ENCODE measurements at regions not wholly inside any gene's neighbourhood (a gene's known extent, or its start where the extent isn't known, plus 50 kb on each side); places are given as distances from the start of the nearest gene placed in this dataset.
A peak's percentile ranks its signal among the peaks of the same experiment; 100 is the strongest.

DNA sequence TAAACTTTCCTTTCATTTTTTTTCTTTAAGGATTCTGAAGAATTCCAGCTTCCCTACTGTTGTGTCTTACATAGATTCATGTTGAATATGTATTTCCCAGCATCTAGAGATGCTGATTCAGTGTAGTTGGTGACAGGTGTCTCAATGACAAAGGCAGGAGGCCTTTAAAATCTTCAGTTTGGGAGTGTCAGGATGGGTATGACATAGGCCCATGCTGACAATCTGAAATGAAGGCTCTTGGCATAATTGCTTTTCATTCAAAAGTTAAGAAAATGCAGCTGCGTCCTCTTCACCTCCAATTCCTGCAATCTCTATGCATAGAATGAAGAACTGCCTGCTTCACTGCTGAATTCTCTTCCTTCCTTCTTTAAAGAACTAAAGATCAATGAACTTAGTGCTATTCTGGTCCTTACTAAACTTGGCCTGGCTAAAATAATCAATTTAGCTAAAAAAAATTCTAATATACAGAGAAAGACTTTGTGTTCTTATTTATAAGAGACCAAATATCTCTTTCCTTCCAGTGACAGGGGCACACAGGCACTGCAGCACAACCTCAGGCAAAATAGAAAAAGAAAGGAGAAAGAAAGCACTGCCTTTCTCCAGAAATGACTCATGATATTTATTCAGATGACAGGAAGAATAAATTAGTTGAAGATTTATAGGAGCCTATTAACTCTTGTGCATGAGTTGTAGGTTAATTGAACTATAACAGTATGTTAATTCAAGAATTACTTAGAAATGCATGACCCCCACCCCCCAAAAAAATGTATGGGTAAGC is 152.6 kb upstream of the GBE1 start:
- H3K27ac ChIP-seq (ENCODE audit: low read length), result no peak overlapping the region

DNA sequence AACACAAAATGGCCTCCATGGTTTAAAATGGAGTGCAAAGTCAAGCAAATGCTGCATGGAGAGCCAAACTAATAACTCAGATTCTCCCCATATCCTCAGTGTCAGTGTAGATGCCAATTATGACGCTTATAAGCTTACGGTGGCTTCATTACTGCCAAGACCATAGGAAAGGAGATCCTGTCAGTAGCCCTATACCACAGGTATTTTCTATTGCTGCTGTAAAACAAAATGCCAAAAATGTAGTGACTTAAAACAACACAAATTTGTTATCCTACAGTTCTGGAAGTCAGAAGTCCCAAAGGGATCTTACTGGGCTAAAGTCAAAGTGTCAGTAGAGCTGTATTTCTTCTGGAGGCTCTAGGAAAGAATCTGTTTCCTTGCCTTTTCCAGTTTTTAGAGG is 149.8 kb upstream of the GBE1 start:
- H3K4me3 ChIP-seq (ENCODE audit: low read length), result no peak overlapping the region
- H3K27ac ChIP-seq (ENCODE audit: low read length), result no peak overlapping the region
- H3K36me3 ChIP-seq (ENCODE audit: insufficient read depth, low read depth, low read length), result no peaks in the 10 kb centered on the region
- peaks cover 4% of the 10 kb centered on the region; the same call in 1 of the 2 replicates for H3K4me1 ChIP-seq (ENCODE audit: insufficient read depth, low read length)
- H3K9ac ChIP-seq (ENCODE audit: low read depth, low read length), result no peak overlapping the region
- H3K27me3 ChIP-seq (ENCODE audit: insufficient read depth, low read length), result no peaks in the 10 kb centered on the region
- no peaks in the 10 kb centered on the region for H3K9me3 ChIP-seq (ENCODE audit: insufficient read depth, low read depth, low read length)

More for the DNA sequence above, 152.6 kb upstream of the GBE1 start:
- Histone ChIP-seq H3K9ac (ENCODE audit: low read depth, low read length) (no peak overlapping the region), H3K4me3 (ENCODE audit: low read length) (no peak overlapping the region), H3K27me3 (ENCODE audit: insufficient read depth, low read length) (no peaks in the 10 kb centered on the region), H3K4me1 (ENCODE audit: insufficient read depth, low read length) (peaks cover 4% of the 10 kb centered on the region; the same call in 1 of the 2 replicates), H3K36me3 (ENCODE audit: insufficient read depth, low read depth, low read length) (no peaks in the 10 kb centered on the region), H3K9me3 (ENCODE audit: insufficient read depth, low read depth, low read length) (no peaks in the 10 kb centered on the region)

DNA sequence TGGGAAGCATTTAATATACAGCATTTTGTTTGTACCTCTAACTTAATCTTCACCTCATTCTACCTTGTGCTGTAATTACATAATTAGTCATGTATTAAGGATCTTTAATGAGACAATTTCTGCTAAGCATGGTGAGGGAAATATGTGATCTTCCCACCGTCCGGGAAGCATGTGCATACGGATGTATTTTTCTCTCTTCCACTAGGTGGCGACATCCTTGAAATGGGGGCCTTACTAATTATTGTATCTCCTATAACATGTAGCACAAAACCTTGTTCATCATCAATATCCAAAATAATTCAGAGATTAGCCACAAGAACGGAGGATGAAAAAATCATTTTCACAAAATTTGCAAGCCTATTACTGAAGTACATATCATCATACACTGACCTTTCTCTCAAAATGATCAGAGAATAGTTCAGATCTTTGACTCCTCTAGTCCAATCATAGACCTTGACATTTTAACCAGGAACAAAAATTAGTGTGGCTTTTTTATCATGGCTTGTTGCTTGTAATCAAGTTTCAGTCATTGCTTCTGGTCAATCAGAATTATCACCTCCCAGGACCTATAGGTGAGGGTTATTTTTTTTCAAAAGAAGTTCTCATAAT is 148.9 kb upstream of the GBE1 start:
- H3K9me3 ChIP-seq (ENCODE audit: insufficient read depth, low read depth, low read length), result no peaks in the 10 kb centered on the region
- no peak overlapping the region for H3K4me3 ChIP-seq (ENCODE audit: low read length)
- no peaks in the 10 kb centered on the region for H3K36me3 ChIP-seq (ENCODE audit: insufficient read depth, low read depth, low read length)
- H3K27me3 ChIP-seq (ENCODE audit: insufficient read depth, low read length), result no peaks in the 10 kb centered on the region
- H3K27ac ChIP-seq (ENCODE audit: low read length), result no peak overlapping the region
- peaks cover 4% of the 10 kb centered on the region; the same call in 1 of the 2 replicates for H3K4me1 ChIP-seq (ENCODE audit: insufficient read depth, low read length)
- no peak overlapping the region for H3K9ac ChIP-seq (ENCODE audit: low read depth, low read length)

DNA sequence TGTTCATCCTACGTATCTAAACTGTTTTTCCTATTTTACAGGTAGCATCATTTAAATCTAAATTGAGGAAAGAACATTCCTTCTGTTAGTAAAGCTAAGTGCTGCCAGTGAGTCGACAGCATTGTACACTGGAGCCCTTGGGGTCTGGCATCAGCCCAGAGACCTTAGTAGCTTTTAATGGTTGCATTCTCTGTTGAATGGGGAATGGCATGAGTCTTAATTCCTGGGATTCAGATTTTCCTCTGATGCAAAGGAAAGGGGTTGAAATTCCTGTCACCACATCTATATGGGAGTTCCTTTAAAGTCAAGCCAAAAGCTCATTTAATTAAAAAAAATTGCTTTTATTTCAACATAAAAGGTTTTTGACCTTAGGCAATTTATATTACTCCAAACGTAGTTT is 148.4 kb upstream of the GBE1 start:
- Histone ChIP-seq H3K9me3 (ENCODE audit: insufficient read depth, low read depth, low read length) (no peaks in the 10 kb centered on the region), H3K36me3 (ENCODE audit: insufficient read depth, low read depth, low read length) (no peaks in the 10 kb centered on the region), H3K27me3 (ENCODE audit: insufficient read depth, low read length) (no peaks in the 10 kb centered on the region), H3K27ac (ENCODE audit: low read length) (no peak overlapping the region), H3K4me1 (ENCODE audit: insufficient read depth, low read length) (peaks cover 4% of the 10 kb centered on the region; the same call in 1 of the 2 replicates), H3K9ac (ENCODE audit: low read depth, low read length) (no peak overlapping the region), H3K4me3 (ENCODE audit: low read length) (no peak overlapping the region)

DNA sequence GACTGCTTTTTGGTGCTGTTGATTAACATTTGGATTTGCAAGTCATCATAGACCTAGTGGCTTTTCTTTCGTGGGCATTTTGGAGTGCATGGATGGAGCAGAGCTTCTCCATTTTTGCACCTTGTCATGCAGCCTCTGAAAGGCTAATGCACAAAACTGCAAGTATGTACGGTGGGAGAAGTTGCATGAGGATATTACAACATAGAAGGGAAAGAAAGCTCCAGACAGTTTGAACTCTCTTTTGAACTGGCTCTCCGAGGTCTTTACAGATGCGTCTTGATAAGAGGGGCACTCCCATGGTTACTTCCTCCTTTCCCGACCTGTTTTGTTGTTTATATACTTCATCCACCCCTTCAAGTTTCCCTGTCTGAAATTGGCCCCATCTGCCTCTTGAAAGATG is 147.1 kb upstream of the GBE1 start:
- H3K9ac ChIP-seq (ENCODE audit: low read depth, low read length), result no peak overlapping the region
- H3K27me3 ChIP-seq (ENCODE audit: insufficient read depth, low read length), result no peaks in the 10 kb centered on the region

DNA sequence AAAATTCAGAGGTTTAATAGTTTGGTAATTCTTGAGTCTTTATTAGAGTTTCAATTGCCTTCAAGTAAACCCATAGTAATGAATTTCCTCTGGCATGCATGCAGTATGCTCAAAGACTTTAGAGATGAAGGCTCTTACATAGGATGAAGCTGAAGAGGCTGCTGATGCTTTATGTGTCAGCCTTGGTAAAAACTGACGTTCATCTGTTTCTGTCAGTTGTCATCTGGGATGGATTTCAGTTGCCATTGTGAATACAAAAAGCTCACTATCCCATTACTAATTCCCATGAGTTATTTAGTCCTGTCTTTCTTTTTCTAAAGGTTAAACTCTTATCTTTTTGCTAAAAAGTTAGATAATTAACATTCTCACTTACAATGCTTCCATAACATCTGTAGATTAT is 136.9 kb upstream of the GBE1 start:
- H3K9me3 ChIP-seq (ENCODE audit: insufficient read depth, low read depth, low read length), result no peaks in the 10 kb centered on the region
- no peak overlapping the region for H3K4me3 ChIP-seq (ENCODE audit: low read length)
- no peaks in the 10 kb centered on the region for H3K27me3 ChIP-seq (ENCODE audit: insufficient read depth, low read length)
- H3K36me3 ChIP-seq (ENCODE audit: insufficient read depth, low read depth, low read length), result no peaks in the 10 kb centered on the region
- no peak overlapping the region for H3K9ac ChIP-seq (ENCODE audit: low read depth, low read length)
- H3K4me1 ChIP-seq (ENCODE audit: insufficient read depth, low read length), result no peaks in the 10 kb centered on the region
- no peak overlapping the region for H3K27ac ChIP-seq (ENCODE audit: low read length)

More for the DNA sequence above, 147.1 kb upstream of the GBE1 start:
- H3K36me3 ChIP-seq (ENCODE audit: insufficient read depth, low read depth, low read length), result no peaks in the 10 kb centered on the region
- no peak overlapping the region for H3K27ac ChIP-seq (ENCODE audit: low read length)
- H3K4me1 ChIP-seq (ENCODE audit: insufficient read depth, low read length), result no peaks in the 10 kb centered on the region
- no peaks in the 10 kb centered on the region for H3K9me3 ChIP-seq (ENCODE audit: insufficient read depth, low read depth, low read length)
- H3K4me3 ChIP-seq (ENCODE audit: low read length), result no peak overlapping the region

DNA sequence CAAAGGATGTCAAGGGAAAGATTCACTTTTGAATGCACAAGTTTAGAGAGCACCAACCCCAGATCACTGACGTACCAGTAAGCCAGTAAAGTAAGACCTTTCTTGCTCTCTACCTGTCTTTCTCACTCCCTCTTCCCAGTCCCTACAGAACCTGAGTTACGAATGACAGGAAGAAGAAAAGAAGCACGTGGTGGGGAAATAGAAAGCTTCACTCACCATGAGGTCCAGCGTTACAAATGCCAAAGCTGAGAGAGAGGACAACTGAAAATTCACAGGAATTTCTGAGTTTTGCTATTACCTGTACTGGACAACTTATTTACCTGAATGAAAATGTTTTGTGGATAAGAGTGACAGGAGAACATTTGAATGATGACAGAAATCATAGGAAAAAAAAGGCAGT is 133.2 kb upstream of the GBE1 start:
- Histone ChIP-seq H3K9ac (ENCODE audit: low read depth, low read length) (no peak overlapping the region), H3K27ac (ENCODE audit: low read length) (no peak overlapping the region)

DNA sequence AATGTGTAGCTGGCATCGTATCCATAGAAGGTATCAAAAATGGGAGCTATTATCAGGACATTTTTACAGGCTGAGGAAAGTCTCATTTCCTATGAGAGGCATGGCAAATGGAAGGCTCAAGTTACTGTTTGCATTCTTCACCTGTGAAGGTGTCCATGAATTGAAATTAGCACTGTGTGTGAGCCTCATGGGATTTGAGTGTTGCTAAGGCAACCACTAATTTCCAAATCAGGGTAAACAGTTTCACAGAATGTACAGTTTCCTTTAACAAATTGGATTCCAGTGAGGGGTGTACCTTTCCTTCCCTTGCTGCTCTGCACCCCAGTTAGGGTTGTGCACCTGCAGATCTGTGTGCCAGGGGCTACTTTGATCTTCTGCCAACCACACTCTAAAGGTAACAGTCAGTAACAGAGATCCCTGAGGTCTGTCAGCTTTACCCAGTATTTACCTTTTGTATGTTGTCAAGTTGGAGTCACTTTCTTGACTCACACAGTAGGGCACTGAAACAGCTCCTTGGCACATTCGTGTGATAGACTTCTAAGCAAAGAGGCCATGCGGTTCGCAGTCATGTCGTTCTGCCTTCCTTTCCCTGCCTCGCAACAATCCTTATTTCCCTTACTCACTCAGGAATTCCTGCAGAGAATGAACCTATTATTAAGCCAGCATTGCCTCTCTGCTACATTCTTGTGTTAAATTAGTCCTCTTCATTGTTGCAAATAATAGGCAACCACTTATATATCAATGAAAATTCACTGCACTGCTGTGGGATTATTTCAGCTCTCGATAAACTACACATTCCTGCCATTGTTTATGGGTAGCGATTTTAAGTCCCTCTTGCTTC is 129.8 kb upstream of the GBE1 start:
- no peak overlapping the region for H3K27ac ChIP-seq (ENCODE audit: low read length)

More for the DNA sequence above, 133.2 kb upstream of the GBE1 start:
- H3K4me1 ChIP-seq (ENCODE audit: insufficient read depth, low read length), result peaks cover 13% of the 10 kb centered on the region; the same call in 1 of the 2 replicates
- H3K4me3 ChIP-seq (ENCODE audit: low read length), result no peak overlapping the region
- no peaks in the 10 kb centered on the region for H3K36me3 ChIP-seq (ENCODE audit: insufficient read depth, low read depth, low read length)
- no peaks in the 10 kb centered on the region for H3K9me3 ChIP-seq (ENCODE audit: insufficient read depth, low read depth, low read length)
- no peaks in the 10 kb centered on the region for H3K27me3 ChIP-seq (ENCODE audit: insufficient read depth, low read length)

DNA sequence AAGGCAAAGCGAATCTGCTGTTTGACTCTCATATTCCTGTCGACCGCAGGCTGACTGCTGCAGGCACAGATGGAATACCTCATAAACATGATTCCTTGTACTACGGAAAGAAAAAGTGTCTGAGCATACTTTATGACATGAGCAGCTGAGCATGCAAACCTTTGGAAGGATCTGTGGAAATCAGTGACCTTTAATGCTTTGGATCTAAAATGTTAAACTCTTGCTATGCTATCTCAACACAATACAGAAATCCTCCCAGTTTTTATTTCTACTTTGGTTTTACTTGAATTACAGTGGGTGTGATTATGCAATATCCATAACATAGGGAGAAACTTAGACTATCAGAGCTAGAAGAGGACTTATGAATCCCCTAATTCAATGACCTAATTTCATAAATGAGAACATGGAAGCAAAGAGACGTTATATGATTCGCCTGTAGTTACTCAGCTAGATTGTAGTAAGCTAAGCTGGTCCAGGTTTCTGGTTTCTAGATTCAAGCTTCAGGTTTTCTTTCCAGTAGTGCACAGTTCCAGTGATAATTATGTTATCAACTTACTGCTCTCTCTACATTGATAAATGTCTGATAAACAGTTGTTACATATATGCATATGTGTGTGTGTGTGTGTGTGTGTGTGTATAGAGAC is 127.6 kb upstream of the GBE1 start:
- Histone ChIP-seq H3K27ac (ENCODE audit: low read length) (no peak overlapping the region), H3K4me3 (ENCODE audit: low read length) (no peak overlapping the region), H3K9me3 (ENCODE audit: insufficient read depth, low read depth, low read length) (no peaks in the 10 kb centered on the region), H3K9ac (ENCODE audit: low read depth, low read length) (no peak overlapping the region), H3K4me1 (ENCODE audit: insufficient read depth, low read length) (peaks cover 13% of the 10 kb centered on the region; the same call in 1 of the 2 replicates), H3K27me3 (ENCODE audit: insufficient read depth, low read length) (no peaks in the 10 kb centered on the region), H3K36me3 (ENCODE audit: insufficient read depth, low read depth, low read length) (no peaks in the 10 kb centered on the region)

More for the DNA sequence above, 129.8 kb upstream of the GBE1 start:
- no peaks in the 10 kb centered on the region for H3K9me3 ChIP-seq (ENCODE audit: insufficient read depth, low read depth, low read length)
- H3K36me3 ChIP-seq (ENCODE audit: insufficient read depth, low read depth, low read length), result no peaks in the 10 kb centered on the region
- no peak overlapping the region for H3K4me3 ChIP-seq (ENCODE audit: low read length)
- peak overlapping the region; percentile 39; the same call in 1 of the 2 replicates for H3K9ac ChIP-seq (ENCODE audit: low read depth, low read length)
- no peaks in the 10 kb centered on the region for H3K27me3 ChIP-seq (ENCODE audit: insufficient read depth, low read length)
- H3K4me1 ChIP-seq (ENCODE audit: insufficient read depth, low read length), result peaks cover 13% of the 10 kb centered on the region; the same call in 1 of the 2 replicates

DNA sequence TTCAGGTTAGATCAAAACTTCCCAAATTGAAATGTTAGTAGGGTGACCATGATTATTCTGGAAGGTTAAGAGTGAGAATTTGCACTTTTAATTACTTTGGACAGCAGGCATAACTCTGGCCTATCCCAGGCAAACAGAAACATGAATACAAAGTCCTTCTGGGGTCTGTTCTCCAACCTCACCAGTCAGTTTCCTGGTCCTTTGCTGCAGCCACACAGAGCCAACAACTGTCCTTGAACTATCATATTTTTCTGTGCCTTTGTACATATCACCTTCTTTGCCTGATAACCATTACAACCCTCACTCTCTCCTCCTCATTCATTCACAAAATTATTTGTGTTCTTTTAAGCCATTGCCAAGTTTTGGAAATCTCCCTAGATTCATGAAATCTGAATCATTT is 126.0 kb upstream of the GBE1 start:
- H3K27ac ChIP-seq (ENCODE audit: low read length), result no peak overlapping the region
- peaks cover 13% of the 10 kb centered on the region; the same call in 1 of the 2 replicates for H3K4me1 ChIP-seq (ENCODE audit: insufficient read depth, low read length)
- H3K9ac ChIP-seq (ENCODE audit: low read depth, low read length), result no peak overlapping the region
- no peaks in the 10 kb centered on the region for H3K9me3 ChIP-seq (ENCODE audit: insufficient read depth, low read depth, low read length)
- no peak overlapping the region for H3K4me3 ChIP-seq (ENCODE audit: low read length)
- no peaks in the 10 kb centered on the region for H3K36me3 ChIP-seq (ENCODE audit: insufficient read depth, low read depth, low read length)
- H3K27me3 ChIP-seq (ENCODE audit: insufficient read depth, low read length), result no peaks in the 10 kb centered on the region

DNA sequence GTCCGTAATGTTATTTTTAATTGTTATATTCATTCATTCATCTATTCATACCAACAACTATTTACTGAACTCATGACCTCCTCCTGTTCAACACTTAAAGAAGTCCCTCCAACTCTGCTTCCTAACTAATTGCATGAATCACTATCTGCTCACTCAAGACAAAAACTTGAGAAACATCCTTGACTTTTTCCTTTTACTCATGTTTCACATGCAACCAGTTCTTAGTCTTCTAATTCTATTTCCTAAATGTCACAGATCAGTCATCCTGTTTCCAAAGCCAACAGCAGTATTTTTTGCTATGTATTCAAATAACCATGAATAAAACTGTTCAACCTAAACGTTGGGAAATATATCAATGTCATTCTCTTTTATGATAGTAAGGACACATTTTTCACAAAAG is 124.6 kb upstream of the GBE1 start:
- peaks cover 3% of the 10 kb centered on the region; the same call in 1 of the 2 replicates for H3K4me1 ChIP-seq (ENCODE audit: insufficient read depth, low read length)
- H3K36me3 ChIP-seq (ENCODE audit: insufficient read depth, low read depth, low read length), result no peaks in the 10 kb centered on the region
- H3K9me3 ChIP-seq (ENCODE audit: insufficient read depth, low read depth, low read length), result no peaks in the 10 kb centered on the region
- no peaks in the 10 kb centered on the region for H3K27me3 ChIP-seq (ENCODE audit: insufficient read depth, low read length)
- no peak overlapping the region for H3K9ac ChIP-seq (ENCODE audit: low read depth, low read length)
- H3K4me3 ChIP-seq (ENCODE audit: low read length), result no peak overlapping the region
- H3K27ac ChIP-seq (ENCODE audit: low read length), result no peak overlapping the region
